Upper lobe of left lung (tissue), 6 donors: ENCODE measurements at regions not wholly inside any gene's neighbourhood (a gene's known extent, or its start where the extent isn't known, plus 50 kb on each side); places are given as distances from the start of the nearest gene placed in this dataset.
A peak's percentile ranks its signal among the peaks of the same experiment; 100 is the strongest.

Experiments
- ATAC-seq, 2 donors: fragments of 200-7000 bp; cut with Tn5 transposase; one replicate each; pipeline ENCODE4 v1.9.1; 2022; ENCODE audit warnings: mild to moderate bottlenecking in 2 of 2, moderate library complexity in 2 of 2; ENCODE audit not compliant: low FRiP score in 2 of 2
- DNase-seq, 2 donors: peaks; one replicate each; pipeline ENCODE4 v3.0.0-alpha.2; 2019 to 2020
- H3K27ac ChIP-seq, 4 donors: fragments of 200-600 bp; sonication (generic); one replicate each; pipeline ENCODE4 v1.5.1; 2016 to 2019
- H3K27me3 ChIP-seq, 4 donors: fragments of 200-600 bp; sonication (generic); one replicate each; pipeline ENCODE4 v1.5.1; 2017 to 2019
- H3K36me3 ChIP-seq, 4 donors: fragments of 200-600 bp; sonication (generic); one replicate each; pipeline ENCODE4 v1.5.1; 2016 to 2019
- H3K4me1 ChIP-seq, 4 donors: fragments of 200-600 bp; sonication (generic); one replicate each; pipeline ENCODE4 v1.5.1; 2018 to 2019
- H3K4me3 ChIP-seq, 4 donors: fragments of 200-600 bp; sonication (generic); one replicate each; pipeline ENCODE4 v1.5.1; 2017 to 2019; ENCODE audit warnings: mild to moderate bottlenecking in 2 of 4, moderate library complexity in 1 of 4
- H3K9me3 ChIP-seq, 4 donors: fragments of 200-600 bp; sonication (generic); one replicate each; pipeline ENCODE4 v1.5.1; 2018 to 2019
- CTCF ChIP-seq, 6 experiments: fragments of 450-650 bp in 4 of 6; fragments of 200-600 bp in 2 of 6; sonication (generic) in 2 of 6; IDR thresholded peaks; one replicate each; pipeline ENCODE4 v1.5.1; 2016 to 2019; ENCODE audit warnings: antibody characterized with exemption in 6 of 6
- EP300 ChIP-seq, 4 donors: sonication (generic); formaldehyde crosslinking; IDR thresholded peaks; one replicate each; pipeline ENCODE4 v1.5.1; 2017; ENCODE audit warnings: antibody characterized with exemption in 4 of 4, control low read depth in 2 of 4
- POLR2A ChIP-seq, 4 donors: fragments of 450-650 bp; IDR thresholded peaks; one replicate each; pipeline ENCODE4 v1.5.1; 2016 to 2017; ENCODE audit warnings: antibody characterized with exemption in 4 of 4, mild to moderate bottlenecking in 2 of 4
- POLR2AphosphoS5 ChIP-seq, 2 donors: sonication (generic); formaldehyde crosslinking; IDR thresholded peaks; one replicate each; pipeline ENCODE4 v1.5.1; 2017; ENCODE audit warnings: antibody characterized with exemption in 2 of 2
- WGBS, 2 donors: methylation state at CpG; one replicate each; pipeline ENCODE4 v1.1.5; 2017 to 2018; 5-methylcytosine and 5-hydroxymethylcytosine counted together
- donor health status: DM: no; HTN: no; CAD: no; lungs with moderate emphysema.
- donor health status: DM: no; HTN: yes; CAD: no; lungs with severe emphysema.

GRCh38 chr6:26156850-26157250, 69.6 kb downstream of the HFE start:
- WGBS, 2 donors, result 1 to 2% methylated on average over 18 of the region's 18 CpGs
- Histone ChIP-seq H3K27ac (peak overlapping the region; percentile 90 to 98 (median 94)), H3K4me1 (peaks cover 13 to 27% (median 20%) of the 10 kb centered on the region in 4 donors), H3K4me3 (peak overlapping the region; percentile 64 to 88 (median 72)), H3K36me3 (no peaks in the 10 kb centered on the region), H3K9me3 (no peaks in the 10 kb centered on the region), H3K27me3 (no peaks in the 10 kb centered on the region)
- DNase-seq, result peak in 1 of 2 donors; percentile 59
- peak; percentile 61 to 63 for ATAC-seq
- TF ChIP-seq CTCF (IDR thresholded peaks at IDR 0.05) (no peak), POLR2AphosphoS5 (IDR thresholded peaks at IDR 0.05) (no peak), POLR2A (IDR thresholded peaks at IDR 0.05) (peak in 1 of 4 donors; percentile 41), EP300 (IDR thresholded peaks at IDR 0.05) (no peak)

DNA sequence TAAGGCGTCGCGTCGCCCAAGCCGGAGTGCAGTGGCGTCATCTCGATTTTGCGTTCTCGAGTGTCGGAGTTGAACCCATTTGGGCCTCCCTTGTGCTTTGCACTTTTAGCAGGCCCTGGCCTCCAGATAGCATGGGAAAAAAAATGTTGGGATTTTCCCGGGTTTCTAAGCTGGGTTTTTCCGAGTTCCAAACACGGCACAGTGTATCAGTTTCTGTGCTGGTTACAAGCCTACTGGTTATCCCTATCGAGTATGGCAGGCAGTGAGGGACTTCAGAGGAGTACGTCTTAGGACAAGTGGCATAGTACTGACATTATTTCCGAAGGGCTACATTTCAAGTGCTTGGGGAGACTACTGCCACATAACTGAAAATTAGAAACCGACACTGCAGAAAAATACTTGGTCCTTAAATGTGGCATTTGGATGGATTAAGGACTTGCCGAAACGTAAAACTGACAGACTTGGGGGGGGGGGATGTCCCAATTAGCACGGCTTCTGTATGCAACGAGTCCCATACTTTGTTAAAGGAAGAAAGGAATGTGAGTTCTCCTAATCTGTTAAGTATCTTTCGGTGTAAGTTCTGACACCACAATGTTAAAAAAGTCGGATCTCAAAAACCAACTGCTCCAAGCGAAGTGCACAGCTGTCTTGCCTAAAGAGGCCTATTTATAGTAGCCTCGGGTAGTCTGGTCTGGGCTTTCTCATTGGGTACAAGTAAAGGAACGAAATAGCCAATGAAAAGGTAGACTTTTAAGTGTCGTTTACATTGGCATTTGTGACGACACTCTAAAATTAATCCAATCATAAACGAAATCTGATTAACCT, 70.2 kb downstream of the HFE start:
- DNase-seq (peak in 1 of 2 donors; percentile 29), ATAC-seq (peak; percentile 89 to 94)
- H3K4me3 ChIP-seq, result peak overlapping the region; percentile 64 to 88 (median 72)
- TF ChIP-seq EP300 (IDR thresholded peaks at IDR 0.05) (peak in 1 of 4 donors; percentile 27), POLR2A (IDR thresholded peaks at IDR 0.05) (peak in 1 of 4 donors; percentile 91), CTCF (IDR thresholded peaks at IDR 0.05) (no peak), POLR2AphosphoS5 (IDR thresholded peaks at IDR 0.05) (no peak)
- no peaks in the 10 kb centered on the region for H3K36me3 ChIP-seq
- peaks cover 13 to 27% (median 20%) of the 10 kb centered on the region in 4 donors for H3K4me1 ChIP-seq
- H3K9me3 ChIP-seq, result no peaks in the 10 kb centered on the region
- peak overlapping the region; percentile 90 to 98 (median 94) for H3K27ac ChIP-seq
- 1% methylated on average over 24 to 29 of the region's 29 CpGs for WGBS, 2 donors
- no peaks in the 10 kb centered on the region for H3K27me3 ChIP-seq

DNA sequence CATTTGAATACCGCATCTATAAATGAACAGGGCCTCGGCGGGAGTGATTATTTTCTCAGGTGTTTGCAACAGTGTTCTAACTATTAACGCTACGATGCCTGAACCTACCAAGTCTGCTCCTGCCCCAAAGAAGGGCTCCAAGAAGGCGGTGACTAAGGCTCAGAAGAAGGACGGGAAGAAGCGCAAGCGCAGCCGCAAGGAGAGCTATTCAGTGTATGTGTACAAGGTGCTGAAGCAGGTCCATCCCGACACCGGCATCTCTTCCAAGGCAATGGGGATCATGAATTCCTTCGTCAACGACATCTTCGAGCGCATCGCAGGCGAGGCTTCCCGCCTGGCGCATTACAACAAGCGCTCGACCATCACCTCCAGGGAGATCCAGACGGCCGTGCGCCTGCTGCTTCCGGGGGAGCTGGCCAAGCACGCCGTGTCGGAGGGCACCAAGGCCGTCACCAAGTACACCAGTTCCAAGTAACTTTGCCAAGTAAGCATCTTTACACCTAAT, 70.9 kb downstream of the HFE start:
- H3K9me3 ChIP-seq, result no peaks in the 10 kb centered on the region
- H3K27me3 ChIP-seq, result no peaks in the 10 kb centered on the region
- TF ChIP-seq POLR2A (IDR thresholded peaks at IDR 0.05) (peak; percentile 92 to 100 (median 96)), EP300 (IDR thresholded peaks at IDR 0.05) (peak in 1 of 4 donors; percentile 81), CTCF (IDR thresholded peaks at IDR 0.05) (peak in 1 of 6 experiments; percentile 12), POLR2AphosphoS5 (IDR thresholded peaks at IDR 0.05) (peak; percentile 97 to 99)
- no peaks in the 10 kb centered on the region for H3K36me3 ChIP-seq
- peak; percentile 84 to 90 for DNase-seq
- peak; percentile 34 to 85 for ATAC-seq
- peaks cover 13 to 27% (median 20%) of the 10 kb centered on the region in 4 donors for H3K4me1 ChIP-seq
- peak overlapping the region; percentile 90 to 98 (median 94) for H3K27ac ChIP-seq
- WGBS, 2 donors, result 0% methylated on average over 14 to 30 of the region's 30 CpGs
- peak overlapping the region; percentile 49 to 69 (median 62) for H3K4me3 ChIP-seq

GRCh38 chr6:26158581-26159356, 71.5 kb downstream of the HFE start:
- no peaks in the 10 kb centered on the region for H3K27me3 ChIP-seq
- peaks cover 13 to 27% (median 20%) of the 10 kb centered on the region in 4 donors for H3K4me1 ChIP-seq
- no peaks in the 10 kb centered on the region for H3K36me3 ChIP-seq
- H3K27ac ChIP-seq, result peak overlapping the region; percentile 90 to 98 (median 94)
- TF ChIP-seq CTCF (IDR thresholded peaks at IDR 0.05), result no peak
- TF ChIP-seq EP300 (IDR thresholded peaks at IDR 0.05), result peak in 1 of 4 donors; percentile 3
- no peak for TF ChIP-seq POLR2A (IDR thresholded peaks at IDR 0.05)
- TF ChIP-seq POLR2AphosphoS5 (IDR thresholded peaks at IDR 0.05), result peak in 1 of 2 donors; percentile 18
- H3K4me3 ChIP-seq, result peak overlapping the region; percentile 49 to 69 (median 62)
- WGBS, 2 donors, result 0 to 1% methylated on average over 21 of the region's 21 CpGs
- peak; percentile 72 to 83 for DNase-seq
- H3K9me3 ChIP-seq, result no peaks in the 10 kb centered on the region
- ATAC-seq, result peak; percentile 60 to 65
